Breast epithelium (tissue), 3 donors: ENCODE measurements at regions not wholly inside any gene's neighbourhood (a gene's known extent, or its start where the extent isn't known, plus 50 kb on each side); places are given as distances from the start of the nearest gene placed in this dataset.

ENCODE experiments used
- CTCF ChIP-seq, 3 donors: fragments of 450-650 bp; IDR thresholded peaks; one replicate each; pipeline ENCODE4 v1.5.1; 2016 to 2017; ENCODE audit warnings: antibody characterized with exemption in 3 of 3, mild to moderate bottlenecking in 3 of 3, moderate library complexity in 3 of 3
- POLR2A ChIP-seq: fragments of 450-650 bp; IDR thresholded peaks from one replicate; pipeline ENCODE4 v1.6.1; 2016; ENCODE audit warnings: antibody characterized with exemption, mild to moderate bottlenecking, moderate library complexity
- POLR2AphosphoS5 ChIP-seq, 3 donors: sonication (generic); formaldehyde crosslinking; IDR thresholded peaks; one replicate each; pipeline ENCODE4 v1.6.1; 2017; ENCODE audit warnings: antibody characterized with exemption in 3 of 3

DNA sequence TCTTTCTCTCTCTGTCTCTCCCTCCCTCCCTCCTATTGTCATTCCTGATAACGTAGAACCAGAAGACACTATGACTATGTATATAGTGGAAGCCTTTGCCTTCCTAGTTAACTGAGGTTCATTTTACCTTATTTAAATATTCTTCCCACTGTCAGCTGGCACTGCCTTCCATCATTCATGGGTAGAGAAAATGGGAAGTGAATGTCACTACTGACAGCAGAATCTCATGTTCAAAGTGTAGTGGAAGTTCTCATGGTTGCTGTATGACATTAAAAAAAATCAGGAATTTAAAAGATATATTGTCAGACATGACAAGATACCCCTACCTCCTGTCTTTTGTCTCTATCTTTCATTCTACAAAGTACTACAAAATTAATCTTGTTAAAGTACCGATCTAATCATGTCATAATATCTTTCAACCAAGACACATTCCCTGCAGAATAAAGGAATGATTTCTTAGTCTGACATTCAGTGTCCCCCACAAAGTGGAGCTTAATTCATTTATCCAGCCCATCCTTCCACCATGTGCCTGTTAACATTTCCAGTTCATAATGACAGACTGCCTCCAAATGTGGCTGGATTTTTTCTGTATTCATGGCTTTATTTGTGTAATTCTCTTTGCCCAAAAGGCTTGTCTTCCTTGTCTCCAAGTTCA is 250.1 kb upstream of the CDH20 start:
- TF ChIP-seq POLR2AphosphoS5 (IDR thresholded peaks at IDR 0.05) (no peak), CTCF (IDR thresholded peaks at IDR 0.05) (no peak), POLR2A (no peak)
